Transverse colon (tissue), 3 donors: ENCODE measurements at regions not wholly inside any gene's neighbourhood (a gene's known extent, or its start where the extent isn't known, plus 50 kb on each side); places are given as distances from the start of the nearest gene placed in this dataset.

ENCODE experiments used
- POLR2A ChIP-seq: fragments of 450-650 bp; IDR thresholded peaks from one replicate; pipeline ENCODE4 v1.6.1; 2016; ENCODE audit warnings: antibody characterized with exemption, mild to moderate bottlenecking, moderate library complexity
- TF ChIP-seq, protein P1 (sequence below), 5 experiments: fragments of 200-600 bp in 3 of 5; fragments of 450-650 bp in 2 of 5; sonication (generic) in 3 of 5; IDR thresholded peaks; 1 replicate in 2 of 5; 2 replicates in 3 of 5; pipeline ENCODE4 v1.5.1; 2016 to 2017; ENCODE audit warnings: antibody characterized with exemption in 5 of 5, inconsistent platforms in 3 of 5, mild to moderate bottlenecking in 2 of 5, moderate library complexity in 1 of 5

DNA sequence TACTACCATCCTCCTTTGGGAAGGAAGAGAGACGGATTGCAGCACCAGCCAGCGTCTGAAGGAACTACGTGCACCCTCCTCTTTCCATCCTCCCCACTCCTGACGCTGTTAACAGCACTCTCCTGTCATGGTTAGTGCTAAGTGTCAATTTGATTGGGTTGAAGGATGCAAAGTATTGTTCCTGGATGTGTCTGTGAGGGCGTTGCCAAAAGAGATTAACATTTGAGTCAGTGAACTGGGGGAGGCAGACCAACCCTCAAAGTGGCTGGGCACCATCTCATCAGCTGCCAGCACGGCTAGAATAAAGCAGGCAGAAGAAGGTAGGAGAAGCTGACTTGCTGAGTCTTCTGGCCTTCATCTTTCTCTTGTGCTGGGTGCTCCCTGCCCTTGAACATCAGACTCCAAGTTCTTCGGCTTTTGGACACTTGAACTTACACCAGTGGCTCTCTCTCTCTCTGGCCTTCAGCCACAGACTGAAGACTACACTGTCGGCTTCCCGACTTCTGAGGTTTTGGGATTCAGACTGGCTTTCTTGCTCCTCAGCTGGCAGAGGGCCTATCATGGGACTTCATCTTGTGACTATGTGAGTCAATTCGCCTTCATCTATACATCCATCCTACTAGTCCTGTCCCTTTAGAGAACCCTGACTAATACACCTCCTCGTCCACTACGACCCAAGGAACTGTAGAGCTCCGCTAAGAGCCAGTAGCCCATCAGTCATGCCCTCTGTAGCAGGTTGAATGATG lies 128.2 kb upstream of the HES1 start:
- TF ChIP-seq, protein P1, sequence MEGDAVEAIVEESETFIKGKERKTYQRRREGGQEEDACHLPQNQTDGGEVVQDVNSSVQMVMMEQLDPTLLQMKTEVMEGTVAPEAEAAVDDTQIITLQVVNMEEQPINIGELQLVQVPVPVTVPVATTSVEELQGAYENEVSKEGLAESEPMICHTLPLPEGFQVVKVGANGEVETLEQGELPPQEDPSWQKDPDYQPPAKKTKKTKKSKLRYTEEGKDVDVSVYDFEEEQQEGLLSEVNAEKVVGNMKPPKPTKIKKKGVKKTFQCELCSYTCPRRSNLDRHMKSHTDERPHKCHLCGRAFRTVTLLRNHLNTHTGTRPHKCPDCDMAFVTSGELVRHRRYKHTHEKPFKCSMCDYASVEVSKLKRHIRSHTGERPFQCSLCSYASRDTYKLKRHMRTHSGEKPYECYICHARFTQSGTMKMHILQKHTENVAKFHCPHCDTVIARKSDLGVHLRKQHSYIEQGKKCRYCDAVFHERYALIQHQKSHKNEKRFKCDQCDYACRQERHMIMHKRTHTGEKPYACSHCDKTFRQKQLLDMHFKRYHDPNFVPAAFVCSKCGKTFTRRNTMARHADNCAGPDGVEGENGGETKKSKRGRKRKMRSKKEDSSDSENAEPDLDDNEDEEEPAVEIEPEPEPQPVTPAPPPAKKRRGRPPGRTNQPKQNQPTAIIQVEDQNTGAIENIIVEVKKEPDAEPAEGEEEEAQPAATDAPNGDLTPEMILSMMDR (IDR thresholded peaks at IDR 0.05): no peak
- TF ChIP-seq POLR2A: no peak
